Astrocyte of the cerebellum (primary cell): ENCODE measurements at regions not wholly inside any gene's neighbourhood (a gene's known extent, or its start where the extent isn't known, plus 50 kb on each side); places are given as distances from the start of the nearest gene placed in this dataset.
A peak's percentile ranks its signal among the peaks of the same experiment; 100 is the strongest.

Source experiments
- DNase-seq: peaks from one replicate; pipeline ENCODE4 v3.0.0-alpha.2; 2011; ENCODE audit warnings: low read depth
- H3K4me3 ChIP-seq: 2 replicates; pipeline ENCODE4 v1.5.1; 2011; ENCODE audit warnings: mild to moderate bottlenecking, low read depth, low read length, moderate library complexity
- in situ Hi-C: cut with HindIII; loops from 2 replicates; pipeline ENCODE4 v1.10.0; 2017; ENCODE audit warnings: low sequenced_read_pairs
- TF ChIP-seq, protein P1 (sequence below): IDR thresholded peaks from 2 replicates; pipeline ENCODE4 v1.5.1; 2012; ENCODE audit warnings: low read length, low read depth, moderate library complexity, mild to moderate bottlenecking; ENCODE audit errors: missing control alignments

DNA sequence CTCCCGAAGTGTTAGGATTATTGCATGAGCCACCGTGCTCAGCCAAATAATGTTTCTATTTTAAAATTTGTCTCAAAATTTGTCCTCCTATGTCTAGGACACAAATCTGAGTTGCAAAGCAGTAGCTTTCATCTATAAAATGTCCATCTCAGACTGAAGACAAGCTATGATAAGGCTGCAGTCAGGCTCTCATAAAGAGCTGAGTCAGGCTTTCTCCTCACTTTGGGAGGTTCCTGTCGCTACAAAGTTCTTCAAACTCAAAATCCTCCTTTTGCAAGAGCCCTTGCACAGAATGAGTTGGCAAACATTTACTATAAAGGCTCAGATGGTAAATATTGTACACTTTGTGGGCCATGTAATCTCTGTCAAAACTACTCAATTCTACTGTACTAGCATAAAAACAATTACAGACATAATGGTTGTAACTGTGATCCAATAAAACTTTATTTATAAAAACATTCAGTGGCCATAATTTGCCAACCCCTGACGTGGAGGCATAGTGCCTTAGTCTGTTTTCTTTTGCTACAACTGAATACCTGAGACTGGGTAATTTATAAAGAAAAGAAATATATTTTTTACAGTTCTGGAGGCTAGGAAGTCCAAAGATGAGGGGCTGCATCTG is 154.9 kb upstream of the SATB2 start:
- TF ChIP-seq, protein P1, sequence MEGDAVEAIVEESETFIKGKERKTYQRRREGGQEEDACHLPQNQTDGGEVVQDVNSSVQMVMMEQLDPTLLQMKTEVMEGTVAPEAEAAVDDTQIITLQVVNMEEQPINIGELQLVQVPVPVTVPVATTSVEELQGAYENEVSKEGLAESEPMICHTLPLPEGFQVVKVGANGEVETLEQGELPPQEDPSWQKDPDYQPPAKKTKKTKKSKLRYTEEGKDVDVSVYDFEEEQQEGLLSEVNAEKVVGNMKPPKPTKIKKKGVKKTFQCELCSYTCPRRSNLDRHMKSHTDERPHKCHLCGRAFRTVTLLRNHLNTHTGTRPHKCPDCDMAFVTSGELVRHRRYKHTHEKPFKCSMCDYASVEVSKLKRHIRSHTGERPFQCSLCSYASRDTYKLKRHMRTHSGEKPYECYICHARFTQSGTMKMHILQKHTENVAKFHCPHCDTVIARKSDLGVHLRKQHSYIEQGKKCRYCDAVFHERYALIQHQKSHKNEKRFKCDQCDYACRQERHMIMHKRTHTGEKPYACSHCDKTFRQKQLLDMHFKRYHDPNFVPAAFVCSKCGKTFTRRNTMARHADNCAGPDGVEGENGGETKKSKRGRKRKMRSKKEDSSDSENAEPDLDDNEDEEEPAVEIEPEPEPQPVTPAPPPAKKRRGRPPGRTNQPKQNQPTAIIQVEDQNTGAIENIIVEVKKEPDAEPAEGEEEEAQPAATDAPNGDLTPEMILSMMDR, result no peak
- in situ Hi-C loops, result no loop called here
- no peak overlapping the region for H3K4me3 ChIP-seq
- no peak for DNase-seq

- TF ChIP-seq, protein P1, result no peak
- H3K4me3 ChIP-seq, result no peak overlapping the region
- no peak for DNase-seq
- in situ Hi-C loops, result no loop called here
These were observed 150.2 kb upstream of the SATB2 start for GRCh38 chr2:199607914-199608313.

- no peak overlapping the region for H3K4me3 ChIP-seq
- TF ChIP-seq, protein P1, result peak; percentile 59
- in situ Hi-C loops, result no loop called here
- DNase-seq, result no peak
These were observed 148.5 kb upstream of the SATB2 start for GRCh38 chr2:199606193-199606780.

DNA sequence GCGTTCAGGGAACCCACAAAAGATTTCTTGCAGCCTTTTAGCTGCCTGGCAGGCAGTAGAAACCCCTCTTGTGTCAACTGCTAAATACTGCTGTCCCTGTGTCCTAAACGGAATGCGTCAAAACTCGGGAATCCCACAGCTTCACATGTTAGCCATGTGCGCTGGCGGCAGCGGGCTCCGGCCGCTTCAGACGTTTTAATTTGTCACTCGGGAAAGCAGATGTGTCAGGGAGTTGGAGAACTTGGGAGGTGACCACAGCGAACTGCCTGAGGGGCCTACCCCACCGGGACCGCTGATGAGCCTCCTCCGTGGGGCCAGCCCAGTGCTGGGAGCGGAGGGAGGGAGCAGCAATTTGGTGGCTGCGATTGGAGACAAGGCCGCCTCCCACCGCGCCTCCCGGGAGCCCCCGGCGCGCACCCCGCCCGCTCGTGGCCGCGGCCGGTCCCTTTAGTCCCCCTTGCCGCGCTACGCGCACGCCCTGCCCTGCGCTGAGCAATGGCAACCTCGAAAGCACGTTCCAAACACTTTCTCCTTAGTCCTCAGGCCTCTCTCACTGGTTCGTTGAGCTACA is 146.1 kb upstream of the SATB2 start:
- DNase-seq, result no peak
- TF ChIP-seq, protein P1, result no peak
- H3K4me3 ChIP-seq, result peak overlapping the region; percentile 14
- in situ Hi-C loops, result no loop called here

DNA sequence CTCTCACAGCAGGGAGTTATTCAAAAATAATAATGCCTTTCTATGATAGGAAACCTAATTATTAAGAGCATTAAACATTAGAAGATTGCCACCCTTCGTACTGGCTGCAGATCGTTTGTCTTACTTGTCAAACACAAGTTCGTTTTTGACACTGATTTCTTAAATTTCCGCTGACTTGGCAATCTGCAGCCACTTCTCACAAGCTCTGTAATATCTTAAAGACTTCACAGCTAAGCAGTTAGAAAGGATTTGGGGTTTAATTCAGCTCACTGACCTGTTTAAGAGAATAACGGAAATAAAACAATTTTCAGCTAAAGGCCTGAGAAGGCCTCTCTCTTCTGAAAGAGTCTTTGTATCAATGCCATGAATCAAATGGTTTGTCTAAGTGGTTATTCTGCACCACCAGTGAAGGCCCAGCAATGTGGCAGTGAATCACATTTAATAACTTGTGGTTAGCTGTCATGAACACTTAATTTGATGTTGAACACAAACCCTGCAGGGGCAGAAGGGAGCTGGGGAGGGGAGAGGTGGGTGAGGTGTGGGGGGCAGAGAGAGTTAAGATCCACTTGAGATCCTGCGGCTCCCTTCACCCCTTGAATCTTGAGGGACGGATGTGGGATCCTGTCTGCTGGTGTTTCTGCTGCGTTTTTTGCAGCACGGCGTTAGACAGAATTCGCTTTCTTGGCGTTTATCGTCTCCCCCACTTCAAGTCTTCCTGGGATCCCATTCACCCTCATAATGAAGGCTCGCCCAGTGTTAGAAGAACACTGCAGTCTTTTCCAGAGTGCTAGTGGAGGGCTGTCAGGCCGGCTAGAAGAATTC is 145.4 kb upstream of the SATB2 start:
- in situ Hi-C loops, result no loop called here
- no peak for DNase-seq
- TF ChIP-seq, protein P1, result no peak
- no peak overlapping the region for H3K4me3 ChIP-seq

GRCh38 chr2:199602271-199602895 is 144.6 kb upstream of the SATB2 start:
- DNase-seq, result no peak
- in situ Hi-C loops, result no loop called here
- TF ChIP-seq, protein P1, result peak; percentile 12
- no peak overlapping the region for H3K4me3 ChIP-seq
